HPDE6-E6E7 (cell line): ENCODE measurements at regions not wholly inside any gene's neighbourhood (a gene's known extent, or its start where the extent isn't known, plus 50 kb on each side); places are given as distances from the start of the nearest gene placed in this dataset.

Experiments used
- DNase-seq: peaks from one replicate; pipeline ENCODE4 v3.0.0; 2011; ENCODE audit warnings: missing footprints; ENCODE audit errors: extremely low spot score

- no peak for DNase-seq
These were observed 903.4 kb downstream of the TECRL start for GRCh38 chr4:63505714-63506460.

- DNase-seq = no peak
These were observed 916.0 kb downstream of the TECRL start for GRCh38 chr4:63493265-63493664.

GRCh38 chr4:63492515-63492914 is 916.7 kb downstream of the TECRL start:
- DNase-seq = no peak

GRCh38 chr4:63464393-63464792 is 944.9 kb downstream of the TECRL start:
- no peak for DNase-seq

- no peak for DNase-seq
These were observed 949.2 kb downstream of the TECRL start for GRCh38 chr4:63460075-63460474.

- no peak for DNase-seq
These were observed 949.9 kb downstream of the TECRL start for GRCh38 chr4:63459329-63459728.

- no peak for DNase-seq
These were observed 951.2 kb downstream of the TECRL start for GRCh38 chr4:63458010-63458409.

- no peak for DNase-seq
These were observed 969.0 kb downstream of the TECRL start for GRCh38 chr4:63440236-63440635.

GRCh38 chr4:63430105-63430504 is 979.1 kb downstream of the TECRL start:
- no peak for DNase-seq

- DNase-seq = no peak
These were observed 1013.0 kb downstream of the TECRL start for GRCh38 chr4:63396269-63396668.

- DNase-seq = no peak
These were observed 1015.7 kb downstream of the TECRL start for GRCh38 chr4:63393544-63393943.

GRCh38 chr4:63379750-63380522 is 1029.3 kb downstream of the TECRL start:
- DNase-seq = no peak

GRCh38 chr4:63371001-63371400 is 1038.2 kb downstream of the TECRL start:
- DNase-seq = no peak

GRCh38 chr4:63361628-63362027 is 1047.6 kb downstream of the TECRL start:
- DNase-seq = no peak

- no peak for DNase-seq
These were observed 1048.2 kb downstream of the TECRL start for GRCh38 chr4:63361066-63361465.

GRCh38 chr4:63349674-63350025 is 1059.6 kb downstream of the TECRL start:
- no peak for DNase-seq

GRCh38 chr4:63348735-63349673 is 1060.2 kb downstream of the TECRL start:
- no peak for DNase-seq

- no peak for DNase-seq
These were observed 1084.1 kb downstream of the TECRL start for GRCh38 chr4:63325140-63325539.

- no peak for DNase-seq
These were observed 1092.6 kb downstream of the TECRL start for GRCh38 chr4:63316633-63317032.

- no peak for DNase-seq
These were observed 1093.6 kb downstream of the TECRL start for GRCh38 chr4:63315651-63316050.

- DNase-seq = no peak
These were observed 1100.6 kb downstream of the TECRL start for GRCh38 chr4:63308697-63309096.

GRCh38 chr4:63302792-63303191 is 1106.5 kb downstream of the TECRL start:
- DNase-seq = no peak
